OCI-LY1 (cell line): ENCODE measurements at regions not wholly inside any gene's neighbourhood (a gene's known extent, or its start where the extent isn't known, plus 50 kb on each side); places are given as distances from the start of the nearest gene placed in this dataset.

Experiments
- H2AFZ ChIP-seq: fragments of 200-600 bp; sonication (generic), shearing (Covaris generic); 2 replicates; pipeline ENCODE4 v1.6.0; 2014; ENCODE audit warnings: antibody characterized with exemption, mild to moderate bottlenecking, low read length
- H3F3A ChIP-seq: fragments of 200-600 bp; sonication (generic), shearing (Covaris generic); 2 replicates; pipeline ENCODE4 v1.6.0; 2014; ENCODE audit warnings: mild to moderate bottlenecking, antibody characterized with exemption, low read length, moderate library complexity; ENCODE audit not compliant: insufficient read depth
- H3K27ac ChIP-seq: fragments of 200-600 bp; sonication (generic); 2 replicates; pipeline ENCODE4 v1.5.1; 2014; ENCODE audit warnings: low read length, mixed run types, mild to moderate bottlenecking, low read depth; ENCODE audit not compliant: poor library complexity, severe bottlenecking
- H3K27me3 ChIP-seq: fragments of 200-600 bp; sonication (generic); 2 replicates; pipeline ENCODE4 v1.6.0; 2014; ENCODE audit warnings: antibody characterized with exemption, mild to moderate bottlenecking, low read length, moderate library complexity; ENCODE audit not compliant: insufficient read depth
- H3K36me3 ChIP-seq: fragments of 200-600 bp; sonication (generic); 2 replicates; pipeline ENCODE4 v1.6.1; 2014; ENCODE audit warnings: mild to moderate bottlenecking, antibody characterized with exemption, low read length, moderate library complexity, mixed read lengths; ENCODE audit not compliant: insufficient read depth
- H3K4me1 ChIP-seq: fragments of 200-600 bp; sonication (generic); 2 replicates; pipeline ENCODE4 v1.5.1; 2014; ENCODE audit warnings: mild to moderate bottlenecking, low read length, moderate library complexity; ENCODE audit not compliant: insufficient read depth, severe bottlenecking
- H3K4me2 ChIP-seq: fragments of 200-600 bp; sonication (generic), shearing (Covaris generic); 2 replicates; pipeline ENCODE4 v1.6.1; 2014; ENCODE audit warnings: low read length
- H3K4me3 ChIP-seq: fragments of 200-600 bp; sonication (generic); 2 replicates; pipeline ENCODE4 v1.5.1; 2014; ENCODE audit warnings: low read length, low read depth, mild to moderate bottlenecking, mixed read lengths; ENCODE audit not compliant: poor library complexity, severe bottlenecking
- H3K79me2 ChIP-seq: fragments of 200-600 bp; shearing (Covaris generic); 2 replicates; pipeline ENCODE4 v1.6.1; 2016; ENCODE audit warnings: mixed run types, low read length, mixed read lengths; ENCODE audit not compliant: insufficient read depth
- H3K9ac ChIP-seq: fragments of 200-600 bp; sonication (generic), shearing (Covaris generic); 2 replicates; pipeline ENCODE4 v1.6.1; 2014; ENCODE audit warnings: mild to moderate bottlenecking, low read length, mixed read lengths
- H3K9me2 ChIP-seq: fragments of 200-600 bp; sonication (generic), shearing (Covaris generic); 2 replicates; pipeline ENCODE4 v1.6.1; 2014; ENCODE audit warnings: low read depth, mild to moderate bottlenecking, low read length, mixed read lengths
- H3K9me3 ChIP-seq: fragments of 200-600 bp; shearing (Covaris generic); 2 replicates; pipeline ENCODE4 v1.6.1; 2014; ENCODE audit warnings: low read length, mixed read lengths
- H4K20me1 ChIP-seq: fragments of 200-600 bp; sonication (generic), shearing (Covaris generic); 2 replicates; pipeline ENCODE4 v1.6.0; 2016; ENCODE audit warnings: mild to moderate bottlenecking, low read length; ENCODE audit not compliant: insufficient read depth
- CTCF ChIP-seq: fragments of 200-600 bp; sonication (generic), shearing (Covaris generic); IDR thresholded peaks from 2 replicates; pipeline ENCODE4 v1.5.1; 2017; ENCODE audit warnings: mild to moderate bottlenecking, antibody characterized with exemption, low read length, moderate library complexity, mixed read lengths
- EZH2 ChIP-seq: fragments of 200-600 bp; sonication (generic), shearing (Covaris generic); IDR thresholded peaks from 2 replicates; pipeline ENCODE4 v1.8.0; 2017; ENCODE audit warnings: borderline replicate concordance, mixed run types, mild to moderate bottlenecking, antibody characterized with exemption, low read length, moderate library complexity, mixed read lengths

- no peak overlapping the region for H3K4me2 ChIP-seq
Observed at GRCh38 chr14:26935733-26936132, 337.9 kb upstream of the NOVA1 start.

GRCh38 chr14:26938054-26938453 lies 340.2 kb upstream of the NOVA1 start:
- Histone ChIP-seq H3F3A (no peaks in the 10 kb centered on the region), H3K4me1 (no peaks in the 10 kb centered on the region), H2AFZ (no peak overlapping the region), H3K79me2 (no peaks in the 10 kb centered on the region), H3K9me2 (no peaks in the 10 kb centered on the region), H3K27ac (no peak overlapping the region), H3K9ac (no peak overlapping the region), H4K20me1 (no peaks in the 10 kb centered on the region), H3K9me3 (no peaks in the 10 kb centered on the region), H3K36me3 (no peaks in the 10 kb centered on the region), H3K4me2 (no peak overlapping the region), H3K27me3 (no peaks in the 10 kb centered on the region), H3K4me3 (no peak overlapping the region)
- TF ChIP-seq EZH2 (no peak), CTCF (no peak)

More at GRCh38 chr14:26935733-26936132, 337.9 kb upstream of the NOVA1 start:
- no peaks in the 10 kb centered on the region for H3K9me2 ChIP-seq
- H3K36me3 ChIP-seq, result no peaks in the 10 kb centered on the region
- H2AFZ ChIP-seq, result no peak overlapping the region
- no peaks in the 10 kb centered on the region for H3K79me2 ChIP-seq
- H3K4me3 ChIP-seq, result no peak overlapping the region
- no peaks in the 10 kb centered on the region for H3F3A ChIP-seq
- H3K4me1 ChIP-seq, result no peaks in the 10 kb centered on the region
- no peaks in the 10 kb centered on the region for H3K9me3 ChIP-seq
- H4K20me1 ChIP-seq, result no peaks in the 10 kb centered on the region
- TF ChIP-seq CTCF, result no peak
- TF ChIP-seq EZH2, result no peak
- H3K9ac ChIP-seq, result no peak overlapping the region
- H3K27me3 ChIP-seq, result no peaks in the 10 kb centered on the region
- no peak overlapping the region for H3K27ac ChIP-seq

GRCh38 chr14:26939755-26940154 lies 341.9 kb upstream of the NOVA1 start:
- H3K27ac ChIP-seq, result no peak overlapping the region
- no peaks in the 10 kb centered on the region for H3K79me2 ChIP-seq
- no peak overlapping the region for H3K4me2 ChIP-seq
- no peaks in the 10 kb centered on the region for H3K9me3 ChIP-seq
- H3K27me3 ChIP-seq, result no peaks in the 10 kb centered on the region
- H3K4me3 ChIP-seq, result no peak overlapping the region
- H2AFZ ChIP-seq, result no peak overlapping the region
- no peaks in the 10 kb centered on the region for H4K20me1 ChIP-seq
- no peaks in the 10 kb centered on the region for H3K4me1 ChIP-seq
- no peaks in the 10 kb centered on the region for H3K9me2 ChIP-seq
- TF ChIP-seq CTCF (no peak), EZH2 (no peak)
- H3K9ac ChIP-seq, result no peak overlapping the region
- H3K36me3 ChIP-seq, result no peaks in the 10 kb centered on the region
- H3F3A ChIP-seq, result no peaks in the 10 kb centered on the region
